ENCODE measurements at regions not wholly inside any gene's neighbourhood (a gene's known extent, or its start where the extent isn't known, plus 50 kb on each side); places are given as distances from the start of the nearest gene placed in this dataset.

- peak; percentile 75 for TF ChIP-seq CTCF (IDR thresholded peaks at IDR 0.05; ENCODE audit: low read depth)
Observed at GRCh38 chr17:61539728-61540127, 51.3 kb downstream of the NACA2 start.

DNA sequence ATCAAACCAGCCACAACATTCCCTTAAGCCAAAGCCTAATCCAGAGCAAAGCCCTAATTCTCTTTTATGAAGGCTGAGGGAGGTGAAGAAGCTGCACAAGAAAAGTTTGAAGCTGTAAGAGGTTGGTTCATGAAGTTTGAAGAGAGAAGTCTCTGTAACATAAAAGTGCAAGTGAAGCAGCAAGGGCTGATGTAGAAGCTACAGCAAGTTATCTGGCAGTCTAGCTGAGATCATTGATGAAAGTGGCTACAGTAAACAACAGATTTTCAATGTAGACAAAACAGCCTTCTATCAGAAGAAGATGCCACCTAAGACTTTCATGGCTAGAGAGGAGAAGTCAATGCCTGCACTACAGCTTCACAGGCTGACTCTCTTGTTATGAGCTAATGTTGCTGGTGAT lies 52.5 kb downstream of the NACA2 start:
- TF ChIP-seq CTCF (IDR thresholded peaks at IDR 0.05; ENCODE audit: low read depth), result no peak

DNA sequence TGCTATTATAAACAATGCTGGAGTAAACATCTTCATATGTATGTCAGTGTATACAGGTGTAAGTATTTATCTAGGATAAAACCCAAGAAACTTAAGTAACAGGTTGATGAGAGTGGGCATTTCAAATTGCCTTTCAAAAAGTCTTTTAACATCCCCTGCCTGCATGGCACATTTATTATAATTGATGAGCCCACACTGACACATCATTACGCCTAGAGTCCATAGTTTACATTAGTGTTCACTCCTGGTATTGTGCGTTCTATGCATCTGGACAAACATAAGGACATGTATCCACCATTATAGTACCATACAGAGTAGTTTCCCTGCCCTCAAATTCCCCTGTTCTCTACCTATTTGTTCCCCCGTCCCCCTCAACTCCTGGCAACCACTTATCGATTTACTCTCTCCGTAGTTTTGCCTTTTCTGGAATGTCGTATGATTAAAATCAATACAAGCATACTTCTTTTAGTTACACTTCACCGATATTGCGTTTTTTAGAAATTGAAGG lies 53.7 kb downstream of the NACA2 start:
- peak; percentile 97 for TF ChIP-seq CTCF (IDR thresholded peaks at IDR 0.05; ENCODE audit: low read depth)

- no peak for TF ChIP-seq CTCF (IDR thresholded peaks at IDR 0.05; ENCODE audit: low read depth)
Observed at GRCh38 chr17:61536422-61536955, 54.5 kb downstream of the NACA2 start.

All from subcutaneous adipose tissue (tissue), 1 donor.